Parathyroid adenoma (tissue), 2 donors: ENCODE measurements at regions not wholly inside any gene's neighbourhood (a gene's known extent, or its start where the extent isn't known, plus 50 kb on each side); places are given as distances from the start of the nearest gene placed in this dataset.

ENCODE experiments used
- H2AFZ ChIP-seq: fragments of 300-600 bp; sonication (generic); one replicate; pipeline ENCODE4 v1.7.0; 2017; ENCODE audit warnings: antibody characterized with exemption, mild to moderate bottlenecking
- H3K27ac ChIP-seq: fragments of 300-600 bp; sonication (generic); one replicate; pipeline ENCODE4 v1.7.0; 2017
- H3K27me3 ChIP-seq: fragments of 300-600 bp; sonication (generic); one replicate; pipeline ENCODE4 v1.7.0; 2017; ENCODE audit warnings: low read length; ENCODE audit not compliant: control insufficient read depth, insufficient read depth
- H3K36me3 ChIP-seq: fragments of 300-600 bp; sonication (generic); one replicate; pipeline ENCODE4 v1.7.0; 2017; ENCODE audit warnings: low read length; ENCODE audit not compliant: control insufficient read depth, insufficient read depth
- H3K4me1 ChIP-seq: fragments of 300-600 bp; sonication (generic); one replicate; pipeline ENCODE4 v1.7.0; 2017; ENCODE audit warnings: control low read depth
- H3K4me2 ChIP-seq: fragments of 300-600 bp; sonication (generic); one replicate; pipeline ENCODE4 v1.7.0; 2017; ENCODE audit warnings: low read length
- H3K4me3 ChIP-seq: fragments of 300-600 bp; sonication (generic); one replicate; pipeline ENCODE4 v1.7.0; 2017; ENCODE audit warnings: low read depth, low read length
- H3K79me2 ChIP-seq: fragments of 300-600 bp; sonication (generic); one replicate; pipeline ENCODE4 v1.7.0; 2017; ENCODE audit warnings: control low read depth
- H3K9ac ChIP-seq: fragments of 300-600 bp; sonication (generic); one replicate; pipeline ENCODE4 v1.7.0; 2017; ENCODE audit warnings: mild to moderate bottlenecking
- H3K9me3 ChIP-seq: fragments of 300-600 bp; sonication (generic); one replicate; pipeline ENCODE4 v1.7.0; 2017; ENCODE audit warnings: low read length; ENCODE audit not compliant: control insufficient read depth
- CTCF ChIP-seq: fragments of 300-600 bp; sonication (generic); IDR thresholded peaks from one replicate; pipeline ENCODE4 v1.7.0; 2017; ENCODE audit warnings: antibody characterized with exemption, mild to moderate bottlenecking
- donor health status: primary hyperparathyroidism.

GRCh38 chr1:200328379-200328778, 81.5 kb downstream of the ZNF281 start:
- Histone ChIP-seq H3K4me2 (no peak overlapping the region), H3K9me3 (no peaks in the 10 kb centered on the region), H2AFZ (no peak overlapping the region), H3K4me3 (no peak overlapping the region), H3K79me2 (no peaks in the 10 kb centered on the region), H3K27me3 (no peaks in the 10 kb centered on the region), H3K9ac (no peak overlapping the region), H3K27ac (no peak overlapping the region), H3K36me3 (no peaks in the 10 kb centered on the region), H3K4me1 (no peaks in the 10 kb centered on the region)
- TF ChIP-seq CTCF: no peak

DNA sequence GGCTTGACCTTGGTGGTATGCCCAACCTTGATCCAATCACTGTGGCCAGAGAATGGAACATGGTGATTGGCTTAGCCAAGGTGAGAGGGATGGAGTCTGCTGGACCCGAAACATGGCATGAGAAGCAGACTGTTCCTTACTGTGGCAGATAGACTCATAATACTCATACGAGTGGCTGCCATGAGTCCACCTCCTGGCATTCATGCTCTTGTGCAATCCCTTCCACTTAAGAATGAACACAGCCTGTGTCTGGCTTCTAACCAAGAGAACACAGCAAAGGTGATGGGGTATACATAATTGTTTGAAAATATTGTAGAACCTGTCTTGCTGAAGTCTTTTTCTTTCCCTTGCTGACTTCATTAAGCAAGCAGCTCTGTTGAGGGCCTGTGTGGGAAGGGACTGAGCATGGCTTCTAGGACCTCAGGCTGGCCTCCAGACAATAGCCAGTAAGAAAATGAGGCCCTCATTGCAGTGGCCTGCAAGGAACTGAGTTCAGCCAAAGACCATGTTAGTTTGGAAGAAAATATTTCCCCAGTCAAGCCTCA, 85.9 kb downstream of the ZNF281 start:
- TF ChIP-seq CTCF: no peak
- H3K27ac ChIP-seq: no peak overlapping the region
- no peak overlapping the region for H3K4me3 ChIP-seq
- H3K4me2 ChIP-seq: no peak overlapping the region
- no peaks in the 10 kb centered on the region for H3K36me3 ChIP-seq
- H3K9me3 ChIP-seq: no peaks in the 10 kb centered on the region
- no peak overlapping the region for H2AFZ ChIP-seq
- no peaks in the 10 kb centered on the region for H3K27me3 ChIP-seq
- no peak overlapping the region for H3K9ac ChIP-seq
- H3K4me1 ChIP-seq: no peaks in the 10 kb centered on the region
- no peaks in the 10 kb centered on the region for H3K79me2 ChIP-seq

DNA sequence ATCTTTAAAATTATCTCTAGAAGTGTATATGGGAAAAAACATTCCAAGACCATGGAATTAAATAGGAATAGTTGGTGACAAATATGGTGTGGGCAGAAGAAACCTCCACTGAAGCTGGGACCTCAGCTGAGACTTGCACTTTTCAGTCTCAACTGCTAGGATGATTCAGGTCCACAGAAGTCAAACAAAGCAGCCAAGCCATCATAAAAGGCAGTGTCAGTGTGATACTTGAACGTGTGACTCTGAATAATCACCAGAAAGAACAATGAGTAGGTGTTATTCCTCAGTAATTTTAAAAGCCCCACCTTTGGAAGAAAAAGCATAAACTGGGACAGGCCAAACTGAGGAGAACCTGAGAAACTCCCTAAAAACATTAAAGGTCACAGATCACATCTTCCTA, 90.7 kb downstream of the ZNF281 start:
- no peak overlapping the region for H3K4me3 ChIP-seq
- no peaks in the 10 kb centered on the region for H3K36me3 ChIP-seq
- H2AFZ ChIP-seq: no peak overlapping the region
- H3K4me2 ChIP-seq: no peak overlapping the region
- no peak overlapping the region for H3K27ac ChIP-seq
- no peaks in the 10 kb centered on the region for H3K4me1 ChIP-seq
- no peak for TF ChIP-seq CTCF
- H3K9ac ChIP-seq: no peak overlapping the region
- no peaks in the 10 kb centered on the region for H3K79me2 ChIP-seq
- H3K27me3 ChIP-seq: no peaks in the 10 kb centered on the region
- no peaks in the 10 kb centered on the region for H3K9me3 ChIP-seq

- Histone ChIP-seq H3K27ac (no peak overlapping the region), H3K36me3 (no peaks in the 10 kb centered on the region), H3K9ac (no peak overlapping the region), H3K79me2 (no peaks in the 10 kb centered on the region), H3K4me1 (no peaks in the 10 kb centered on the region), H3K9me3 (no peaks in the 10 kb centered on the region), H2AFZ (no peak overlapping the region), H3K4me3 (no peak overlapping the region), H3K4me2 (no peak overlapping the region), H3K27me3 (no peaks in the 10 kb centered on the region)
- no peak for TF ChIP-seq CTCF
Measured at GRCh38 chr1:200317236-200317635, 92.6 kb downstream of the ZNF281 start.

DNA sequence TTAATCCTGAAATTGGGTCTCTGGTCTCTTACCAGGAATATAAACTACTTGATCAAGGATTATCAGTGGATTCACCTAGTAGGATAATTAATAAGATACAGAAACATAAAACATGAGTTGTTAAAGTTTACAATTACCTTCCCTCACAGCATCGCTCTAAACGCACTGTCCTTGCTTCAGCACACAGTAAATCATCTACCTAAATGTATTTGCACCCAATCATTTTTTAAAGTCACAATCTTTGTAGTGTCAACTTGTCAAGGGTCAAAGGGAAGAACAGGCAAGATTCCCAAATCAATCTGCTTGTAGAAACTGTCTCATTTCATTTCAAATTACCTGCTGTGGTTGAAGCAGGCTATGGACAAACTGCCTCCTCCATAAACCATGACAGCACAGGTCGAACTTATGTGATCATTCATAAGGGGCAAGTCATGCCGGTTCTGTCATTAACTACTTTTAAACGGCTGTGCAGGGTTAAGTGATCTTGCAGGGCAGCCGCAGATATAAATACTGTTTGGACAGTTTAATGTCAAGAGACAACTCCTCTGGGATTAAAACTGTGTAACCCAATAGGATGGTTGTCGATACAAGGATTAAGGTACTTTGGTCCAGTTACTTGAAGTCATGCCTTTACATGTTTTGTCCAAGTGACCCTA, 93.6 kb downstream of the ZNF281 start:
- no peak overlapping the region for H3K4me2 ChIP-seq
- no peak overlapping the region for H3K4me3 ChIP-seq
- H3K27me3 ChIP-seq: no peaks in the 10 kb centered on the region
- no peak overlapping the region for H3K27ac ChIP-seq
- no peak overlapping the region for H3K9ac ChIP-seq
- no peak for TF ChIP-seq CTCF
- H3K9me3 ChIP-seq: no peaks in the 10 kb centered on the region
- H3K4me1 ChIP-seq: no peaks in the 10 kb centered on the region
- no peak overlapping the region for H2AFZ ChIP-seq
- no peaks in the 10 kb centered on the region for H3K36me3 ChIP-seq
- H3K79me2 ChIP-seq: no peaks in the 10 kb centered on the region
